ENCODE measurements at regions not wholly inside any gene's neighbourhood (a gene's known extent, or its start where the extent isn't known, plus 50 kb on each side); places are given as distances from the start of the nearest gene placed in this dataset.

DNA sequence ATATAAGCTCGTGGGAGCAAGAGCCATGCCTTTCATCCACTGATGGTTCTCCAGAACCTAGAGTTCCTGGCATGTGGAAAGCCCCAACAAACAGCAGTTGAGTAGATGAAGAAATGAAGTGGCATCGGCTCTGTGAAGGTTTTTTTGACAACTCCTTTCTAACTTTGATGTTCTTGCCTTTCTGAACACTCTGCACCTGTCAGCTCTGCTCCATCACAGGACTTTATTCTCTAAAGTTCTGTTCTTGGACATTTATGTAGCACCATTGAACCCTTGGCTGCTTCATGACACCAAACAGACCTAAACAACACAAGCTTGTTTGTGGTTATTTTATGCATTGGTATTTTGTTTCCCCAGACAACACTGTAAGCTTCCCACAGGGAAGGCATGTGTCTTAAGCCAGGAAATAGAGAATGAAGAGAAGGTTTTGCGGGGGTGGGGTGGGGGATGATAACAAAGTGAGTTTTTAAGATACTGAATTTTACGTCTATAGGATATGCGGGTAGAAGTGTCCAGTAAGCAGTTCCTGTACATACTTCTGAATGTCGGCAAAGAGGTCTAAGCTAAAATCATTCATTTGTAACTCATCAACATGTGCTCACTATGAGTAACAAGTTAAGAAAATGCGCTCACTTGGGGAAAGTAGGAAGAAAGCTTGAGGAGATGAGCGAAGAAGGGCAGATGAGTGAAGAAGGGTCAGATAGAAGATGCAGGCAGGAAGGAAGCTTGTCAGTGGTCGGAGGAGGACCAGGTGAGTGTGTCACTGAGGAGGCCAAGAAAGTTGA lies 146.0 kb upstream of the PLEKHG7 start:
- Histone ChIP-seq H3K36me3 (replicated peaks; ENCODE audit: insufficient read depth, low read length) (no peaks in the 10 kb centered on the region), H3K4me1 (ENCODE audit: low read length) (peaks cover 69% of the 10 kb centered on the region), H3K9me2 (replicated peaks; ENCODE audit: insufficient read depth, low read length) (no peaks in the 10 kb centered on the region), H3K27ac (ENCODE audit: low read length) (peak overlapping the region; percentile 73), H4K20me1 (ENCODE audit: insufficient read depth, low read length) (no peaks in the 10 kb centered on the region), H3K79me2 (ENCODE audit: low read length) (no peaks in the 10 kb centered on the region), H3K9ac (ENCODE audit: low read length) (peak overlapping the region; percentile 59; the same call in 1 of the 2 replicates), H3K4me2 (ENCODE audit: low read depth, low read length) (peak overlapping the region; percentile 88), H3K4me3 (ENCODE audit: low read length) (peak overlapping the region; percentile 53; the same call in 1 of the 2 replicates), H3F3A (ENCODE audit: insufficient read depth, low read length) (peaks cover 16% of the 10 kb centered on the region), H3K27me3 (replicated peaks; ENCODE audit: insufficient read depth, low read length) (no peaks in the 10 kb centered on the region), H3K9me3 (replicated peaks; ENCODE audit: insufficient read depth, low read length) (no peaks in the 10 kb centered on the region), H2AFZ (ENCODE audit: low read length) (peak overlapping the region; percentile 21)
- TF ChIP-seq EZH2phosphoT487 (IDR thresholded peaks at IDR 0.05; ENCODE audit: low read length) (no peak), EZH2 (optimal IDR thresholded peaks at IDR 0.05; ENCODE audit: low read depth, low read length) (no peak)
- TF ChIP-seq, protein P1, sequence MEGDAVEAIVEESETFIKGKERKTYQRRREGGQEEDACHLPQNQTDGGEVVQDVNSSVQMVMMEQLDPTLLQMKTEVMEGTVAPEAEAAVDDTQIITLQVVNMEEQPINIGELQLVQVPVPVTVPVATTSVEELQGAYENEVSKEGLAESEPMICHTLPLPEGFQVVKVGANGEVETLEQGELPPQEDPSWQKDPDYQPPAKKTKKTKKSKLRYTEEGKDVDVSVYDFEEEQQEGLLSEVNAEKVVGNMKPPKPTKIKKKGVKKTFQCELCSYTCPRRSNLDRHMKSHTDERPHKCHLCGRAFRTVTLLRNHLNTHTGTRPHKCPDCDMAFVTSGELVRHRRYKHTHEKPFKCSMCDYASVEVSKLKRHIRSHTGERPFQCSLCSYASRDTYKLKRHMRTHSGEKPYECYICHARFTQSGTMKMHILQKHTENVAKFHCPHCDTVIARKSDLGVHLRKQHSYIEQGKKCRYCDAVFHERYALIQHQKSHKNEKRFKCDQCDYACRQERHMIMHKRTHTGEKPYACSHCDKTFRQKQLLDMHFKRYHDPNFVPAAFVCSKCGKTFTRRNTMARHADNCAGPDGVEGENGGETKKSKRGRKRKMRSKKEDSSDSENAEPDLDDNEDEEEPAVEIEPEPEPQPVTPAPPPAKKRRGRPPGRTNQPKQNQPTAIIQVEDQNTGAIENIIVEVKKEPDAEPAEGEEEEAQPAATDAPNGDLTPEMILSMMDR (IDR thresholded peaks at IDR 0.05; ENCODE audit: low read length), result no peak
- no peak for DNase-seq

DNA sequence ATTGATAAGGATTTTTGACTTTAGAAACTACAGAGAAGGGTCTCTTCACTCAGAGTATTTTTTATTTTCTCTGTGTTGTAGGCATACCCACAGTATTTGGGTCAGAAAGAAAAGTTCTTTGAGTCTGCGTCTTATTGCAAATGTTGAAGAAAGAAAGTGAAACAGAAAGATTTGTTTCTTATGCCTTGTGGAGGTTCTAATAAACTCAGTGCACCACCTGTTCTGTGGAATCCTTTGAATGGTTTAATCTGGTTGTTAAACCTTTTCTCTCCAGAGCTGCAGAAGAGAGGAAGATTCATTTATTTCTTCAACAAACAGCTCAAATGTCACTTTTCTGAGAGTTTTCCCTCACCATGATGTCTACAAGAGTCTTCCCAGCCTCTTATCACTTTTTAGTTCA lies 146.6 kb upstream of the PLEKHG7 start:
- TF ChIP-seq EZH2phosphoT487 (IDR thresholded peaks at IDR 0.05; ENCODE audit: low read length), result no peak
- no peak for TF ChIP-seq EZH2 (optimal IDR thresholded peaks at IDR 0.05; ENCODE audit: low read depth, low read length)
- TF ChIP-seq, protein P1 (IDR thresholded peaks at IDR 0.05; ENCODE audit: low read length), result no peak
- DNase-seq, result peak; percentile 89
- Histone ChIP-seq H3K4me2 (ENCODE audit: low read depth, low read length) (peak overlapping the region; percentile 88), H4K20me1 (ENCODE audit: insufficient read depth, low read length) (no peaks in the 10 kb centered on the region), H2AFZ (ENCODE audit: low read length) (peak overlapping the region; percentile 45), H3K36me3 (replicated peaks; ENCODE audit: insufficient read depth, low read length) (no peaks in the 10 kb centered on the region), H3F3A (ENCODE audit: insufficient read depth, low read length) (peaks cover 21% of the 10 kb centered on the region), H3K27ac (ENCODE audit: low read length) (peak overlapping the region; percentile 73), H3K27me3 (replicated peaks; ENCODE audit: insufficient read depth, low read length) (no peaks in the 10 kb centered on the region), H3K9me2 (replicated peaks; ENCODE audit: insufficient read depth, low read length) (no peaks in the 10 kb centered on the region), H3K4me1 (ENCODE audit: low read length) (peaks cover 69% of the 10 kb centered on the region), H3K4me3 (ENCODE audit: low read length) (peak overlapping the region; percentile 53), H3K9ac (ENCODE audit: low read length) (peak overlapping the region; percentile 59), H3K9me3 (replicated peaks; ENCODE audit: insufficient read depth, low read length) (no peaks in the 10 kb centered on the region), H3K79me2 (ENCODE audit: low read length) (no peaks in the 10 kb centered on the region)

DNA sequence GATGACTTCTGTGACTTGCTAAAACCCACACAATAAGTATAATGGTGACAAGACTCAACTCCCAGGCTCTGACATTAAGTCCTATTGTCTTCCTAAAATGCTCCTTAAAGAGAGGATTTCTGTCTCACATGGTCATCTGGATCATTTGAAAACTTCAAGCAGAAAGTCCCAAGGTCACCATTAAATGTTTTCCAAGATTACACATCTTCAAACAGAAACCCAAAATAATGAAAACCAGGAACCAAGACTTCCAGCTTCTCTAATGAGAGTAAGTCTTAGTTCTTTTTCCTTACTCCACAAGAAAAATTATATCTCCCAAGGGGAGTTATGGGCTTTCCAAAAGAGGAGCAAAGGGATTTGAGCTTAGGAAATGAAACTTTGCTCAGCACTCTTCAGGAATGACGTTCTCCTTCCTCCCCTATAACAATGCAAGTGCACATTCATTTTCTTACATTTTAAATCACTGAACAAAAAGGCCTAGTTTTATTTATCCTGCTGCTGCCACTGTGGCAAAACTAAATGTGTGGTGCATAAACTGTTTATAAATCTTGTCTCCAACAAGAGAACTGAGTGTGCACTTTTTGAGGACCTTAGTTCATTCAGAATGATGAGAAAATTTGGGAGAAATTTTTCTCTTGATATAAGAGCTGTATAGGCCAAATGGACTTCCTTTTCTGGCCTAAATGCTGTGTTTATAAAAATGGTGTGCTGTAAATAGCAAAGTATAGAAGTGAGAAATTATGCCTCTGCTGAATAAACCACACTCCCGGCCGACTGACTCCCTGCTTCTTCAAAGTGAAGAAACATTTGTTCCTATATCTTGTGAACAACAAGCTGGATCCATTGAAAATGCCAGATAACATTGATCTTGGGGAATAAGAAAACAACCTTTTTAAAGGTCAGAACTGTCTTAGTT lies 148.4 kb upstream of the PLEKHG7 start:
- peaks cover 21% of the 10 kb centered on the region for H3F3A ChIP-seq (ENCODE audit: insufficient read depth, low read length)
- H3K4me3 ChIP-seq (ENCODE audit: low read length), result no peak overlapping the region
- no peaks in the 10 kb centered on the region for H4K20me1 ChIP-seq (ENCODE audit: insufficient read depth, low read length)
- peak overlapping the region; percentile 59 for H2AFZ ChIP-seq (ENCODE audit: low read length)
- DNase-seq, result no peak
- H3K27me3 ChIP-seq (replicated peaks; ENCODE audit: insufficient read depth, low read length), result no peaks in the 10 kb centered on the region
- H3K27ac ChIP-seq (ENCODE audit: low read length), result peak overlapping the region; percentile 49; the same call in 1 of the 2 replicates
- no peaks in the 10 kb centered on the region for H3K9me3 ChIP-seq (replicated peaks; ENCODE audit: insufficient read depth, low read length)
- no peak for TF ChIP-seq EZH2phosphoT487 (IDR thresholded peaks at IDR 0.05; ENCODE audit: low read length)
- no peak for TF ChIP-seq EZH2 (optimal IDR thresholded peaks at IDR 0.05; ENCODE audit: low read depth, low read length)
- TF ChIP-seq, protein P1 (IDR thresholded peaks at IDR 0.05; ENCODE audit: low read length), result no peak
- peak overlapping the region; percentile 39 for H3K4me2 ChIP-seq (ENCODE audit: low read depth, low read length)
- peak overlapping the region; percentile 5; the same call in 1 of the 2 replicates for H3K9ac ChIP-seq (ENCODE audit: low read length)
- H3K9me2 ChIP-seq (replicated peaks; ENCODE audit: insufficient read depth, low read length), result no peaks in the 10 kb centered on the region
- H3K4me1 ChIP-seq (ENCODE audit: low read length), result peaks cover 69% of the 10 kb centered on the region
- no peaks in the 10 kb centered on the region for H3K79me2 ChIP-seq (ENCODE audit: low read length)
- no peaks in the 10 kb centered on the region for H3K36me3 ChIP-seq (replicated peaks; ENCODE audit: insufficient read depth, low read length)
